ENCODE measurements at regions not wholly inside any gene's neighbourhood (a gene's known extent, or its start where the extent isn't known, plus 50 kb on each side); places are given as distances from the start of the nearest gene placed in this dataset.

GRCh38 chr10:128855618-128856428 lies 611.2 kb upstream of the MGMT start:
- TF ChIP-seq, protein P1, sequence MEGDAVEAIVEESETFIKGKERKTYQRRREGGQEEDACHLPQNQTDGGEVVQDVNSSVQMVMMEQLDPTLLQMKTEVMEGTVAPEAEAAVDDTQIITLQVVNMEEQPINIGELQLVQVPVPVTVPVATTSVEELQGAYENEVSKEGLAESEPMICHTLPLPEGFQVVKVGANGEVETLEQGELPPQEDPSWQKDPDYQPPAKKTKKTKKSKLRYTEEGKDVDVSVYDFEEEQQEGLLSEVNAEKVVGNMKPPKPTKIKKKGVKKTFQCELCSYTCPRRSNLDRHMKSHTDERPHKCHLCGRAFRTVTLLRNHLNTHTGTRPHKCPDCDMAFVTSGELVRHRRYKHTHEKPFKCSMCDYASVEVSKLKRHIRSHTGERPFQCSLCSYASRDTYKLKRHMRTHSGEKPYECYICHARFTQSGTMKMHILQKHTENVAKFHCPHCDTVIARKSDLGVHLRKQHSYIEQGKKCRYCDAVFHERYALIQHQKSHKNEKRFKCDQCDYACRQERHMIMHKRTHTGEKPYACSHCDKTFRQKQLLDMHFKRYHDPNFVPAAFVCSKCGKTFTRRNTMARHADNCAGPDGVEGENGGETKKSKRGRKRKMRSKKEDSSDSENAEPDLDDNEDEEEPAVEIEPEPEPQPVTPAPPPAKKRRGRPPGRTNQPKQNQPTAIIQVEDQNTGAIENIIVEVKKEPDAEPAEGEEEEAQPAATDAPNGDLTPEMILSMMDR (IDR thresholded peaks at IDR 0.05; ENCODE audit: low read depth, low read length, poor library complexity, severe bottlenecking): no peak
- no peak for TF ChIP-seq EZH2phosphoT487 (IDR thresholded peaks at IDR 0.05; ENCODE audit: borderline replicate concordance, low read length)

Data from DOHH2 (cell line).